Loucy (cell line): ENCODE measurements at regions not wholly inside any gene's neighbourhood (a gene's known extent, or its start where the extent isn't known, plus 50 kb on each side); places are given as distances from the start of the nearest gene placed in this dataset.

Experiments
- H2AFZ ChIP-seq: fragments of 200-600 bp; sonication (generic); 2 replicates; pipeline ENCODE4 v1.6.0; 2016; ENCODE audit warnings: antibody characterized with exemption, mild to moderate bottlenecking, low read length, moderate library complexity
- H3F3A ChIP-seq: fragments of 200-600 bp; 2 replicates; pipeline ENCODE4 v1.6.0; 2016; ENCODE audit warnings: antibody characterized with exemption, low read depth, mild to moderate bottlenecking
- H3K27me3 ChIP-seq: fragments of 200-600 bp; sonication (generic); 2 replicates; pipeline ENCODE4 v1.6.1; 2014; ENCODE audit warnings: low read length, mild to moderate bottlenecking; ENCODE audit not compliant: insufficient read depth, poor library complexity, severe bottlenecking
- H3K36me3 ChIP-seq: fragments of 200-600 bp; sonication (generic); 2 replicates; pipeline ENCODE4 v1.6.1; 2016; ENCODE audit warnings: low read length; ENCODE audit not compliant: insufficient read depth
- H3K4me1 ChIP-seq: fragments of 200-600 bp; sonication (generic); 2 replicates; pipeline ENCODE4 v1.5.1; 2014; ENCODE audit warnings: low read length, mild to moderate bottlenecking; ENCODE audit not compliant: insufficient read depth, poor library complexity, severe bottlenecking
- H3K4me2 ChIP-seq: fragments of 200-600 bp; sonication (generic); 2 replicates; pipeline ENCODE4 v1.6.0; 2014; ENCODE audit warnings: antibody characterized with exemption, low read length, low read depth, mild to moderate bottlenecking; ENCODE audit not compliant: poor library complexity, severe bottlenecking
- H3K4me3 ChIP-seq: fragments of 200-600 bp; sonication (generic); 2 replicates; pipeline ENCODE4 v1.5.1; 2014; ENCODE audit warnings: low read length, mild to moderate bottlenecking, mixed read lengths; ENCODE audit not compliant: poor library complexity, severe bottlenecking
- H3K79me2 ChIP-seq: fragments of 200-600 bp; sonication (generic); 2 replicates; pipeline ENCODE4 v1.6.1; 2014; ENCODE audit warnings: low read length; ENCODE audit not compliant: insufficient read depth
- H3K9ac ChIP-seq: fragments of 200-600 bp; sonication (generic); 2 replicates; pipeline ENCODE4 v1.6.0; 2014; ENCODE audit warnings: mild to moderate bottlenecking, low read depth, low read length, moderate library complexity; ENCODE audit not compliant: poor library complexity, severe bottlenecking
- H3K9me2 ChIP-seq: fragments of 200-600 bp; sonication (generic); replicated peaks from 2 replicates; pipeline ENCODE4 v1.6.1; 2016; ENCODE audit warnings: low read depth, low read length, mixed read lengths
- H3K9me3 ChIP-seq: fragments of 200-600 bp; sonication (generic); 2 replicates; pipeline ENCODE4 v1.6.1; 2014; ENCODE audit warnings: mild to moderate bottlenecking, antibody characterized with exemption, low read length, low read depth; ENCODE audit not compliant: insufficient read depth
- H4K20me1 ChIP-seq: fragments of 200-600 bp; sonication (generic); 2 replicates; pipeline ENCODE4 v1.6.0; 2014; ENCODE audit warnings: antibody characterized with exemption, low read length, mild to moderate bottlenecking; ENCODE audit not compliant: insufficient read depth, poor library complexity, severe bottlenecking
- EZH2phosphoT487 ChIP-seq: fragments of 200-600 bp; IDR thresholded peaks from 2 replicates; pipeline ENCODE4 v1.6.1; 2018; ENCODE audit warnings: antibody characterized with exemption, mild to moderate bottlenecking, moderate library complexity, borderline replicate concordance
- TF ChIP-seq, protein P1 (sequence below): fragments of 200-600 bp; sonication (generic); conservative IDR thresholded peaks from 2 replicates; pipeline ENCODE4 v1.5.1; 2014; ENCODE audit warnings: mild to moderate bottlenecking, antibody characterized with exemption, low read length

DNA sequence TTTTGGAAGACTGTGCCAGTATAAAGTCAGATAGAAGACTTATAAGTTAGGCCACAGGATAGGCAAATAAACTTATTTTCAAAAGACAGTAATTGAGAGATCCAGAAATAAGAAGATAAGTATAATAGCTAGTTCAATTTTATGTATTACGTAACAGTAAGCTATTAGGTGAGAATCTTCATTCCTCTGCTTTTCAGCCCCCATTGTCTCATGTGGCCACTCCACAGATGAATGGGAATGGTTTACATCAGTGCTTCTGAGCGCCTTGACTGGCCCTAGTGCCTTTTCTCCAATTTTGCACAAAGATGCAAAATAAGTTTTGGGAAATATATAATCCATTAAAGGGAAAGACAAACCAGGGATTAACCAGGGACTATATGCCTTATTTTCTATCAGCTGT lies 550.5 kb downstream of the MMUT start:
- H2AFZ ChIP-seq, result no peak overlapping the region
- no peak overlapping the region for H3K4me3 ChIP-seq
- no peaks in the 10 kb centered on the region for H3K36me3 ChIP-seq
- no peaks in the 10 kb centered on the region for H3K9me2 ChIP-seq
- H3F3A ChIP-seq, result no peaks in the 10 kb centered on the region
- H3K4me2 ChIP-seq, result no peak overlapping the region
- no peaks in the 10 kb centered on the region for H4K20me1 ChIP-seq
- no peaks in the 10 kb centered on the region for H3K4me1 ChIP-seq
- TF ChIP-seq, protein P1, sequence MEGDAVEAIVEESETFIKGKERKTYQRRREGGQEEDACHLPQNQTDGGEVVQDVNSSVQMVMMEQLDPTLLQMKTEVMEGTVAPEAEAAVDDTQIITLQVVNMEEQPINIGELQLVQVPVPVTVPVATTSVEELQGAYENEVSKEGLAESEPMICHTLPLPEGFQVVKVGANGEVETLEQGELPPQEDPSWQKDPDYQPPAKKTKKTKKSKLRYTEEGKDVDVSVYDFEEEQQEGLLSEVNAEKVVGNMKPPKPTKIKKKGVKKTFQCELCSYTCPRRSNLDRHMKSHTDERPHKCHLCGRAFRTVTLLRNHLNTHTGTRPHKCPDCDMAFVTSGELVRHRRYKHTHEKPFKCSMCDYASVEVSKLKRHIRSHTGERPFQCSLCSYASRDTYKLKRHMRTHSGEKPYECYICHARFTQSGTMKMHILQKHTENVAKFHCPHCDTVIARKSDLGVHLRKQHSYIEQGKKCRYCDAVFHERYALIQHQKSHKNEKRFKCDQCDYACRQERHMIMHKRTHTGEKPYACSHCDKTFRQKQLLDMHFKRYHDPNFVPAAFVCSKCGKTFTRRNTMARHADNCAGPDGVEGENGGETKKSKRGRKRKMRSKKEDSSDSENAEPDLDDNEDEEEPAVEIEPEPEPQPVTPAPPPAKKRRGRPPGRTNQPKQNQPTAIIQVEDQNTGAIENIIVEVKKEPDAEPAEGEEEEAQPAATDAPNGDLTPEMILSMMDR, result no peak
- no peak for TF ChIP-seq EZH2phosphoT487
- H3K27me3 ChIP-seq, result no peaks in the 10 kb centered on the region
- no peaks in the 10 kb centered on the region for H3K9me3 ChIP-seq
- no peak overlapping the region for H3K9ac ChIP-seq
- no peaks in the 10 kb centered on the region for H3K79me2 ChIP-seq

DNA sequence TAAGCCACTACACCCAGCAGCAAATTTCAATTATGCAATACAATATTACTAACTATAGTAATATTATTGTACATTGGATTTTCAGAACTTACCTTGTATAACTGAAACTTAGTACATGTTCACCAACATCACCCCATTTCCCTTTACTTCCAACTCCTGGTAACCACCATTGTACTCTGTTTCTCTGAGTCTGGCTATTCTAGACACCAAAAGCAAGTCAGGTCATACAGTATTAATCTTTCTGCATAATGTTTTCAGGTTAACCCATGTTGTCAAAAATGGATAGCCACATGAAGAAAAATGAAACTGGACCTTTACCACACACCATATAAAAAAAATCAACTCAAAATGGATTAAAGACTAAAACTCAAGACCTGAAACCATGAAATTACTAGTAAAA lies 558.2 kb downstream of the MMUT start:
- Histone ChIP-seq H3K79me2 (no peaks in the 10 kb centered on the region), H2AFZ (no peak overlapping the region), H3F3A (no peaks in the 10 kb centered on the region), H3K4me2 (no peak overlapping the region), H3K9ac (no peak overlapping the region), H3K4me1 (no peaks in the 10 kb centered on the region), H3K36me3 (no peaks in the 10 kb centered on the region), H3K27me3 (no peaks in the 10 kb centered on the region), H4K20me1 (no peaks in the 10 kb centered on the region), H3K9me3 (no peaks in the 10 kb centered on the region), H3K9me2 (no peaks in the 10 kb centered on the region), H3K4me3 (no peak overlapping the region)
- no peak for TF ChIP-seq EZH2phosphoT487

DNA sequence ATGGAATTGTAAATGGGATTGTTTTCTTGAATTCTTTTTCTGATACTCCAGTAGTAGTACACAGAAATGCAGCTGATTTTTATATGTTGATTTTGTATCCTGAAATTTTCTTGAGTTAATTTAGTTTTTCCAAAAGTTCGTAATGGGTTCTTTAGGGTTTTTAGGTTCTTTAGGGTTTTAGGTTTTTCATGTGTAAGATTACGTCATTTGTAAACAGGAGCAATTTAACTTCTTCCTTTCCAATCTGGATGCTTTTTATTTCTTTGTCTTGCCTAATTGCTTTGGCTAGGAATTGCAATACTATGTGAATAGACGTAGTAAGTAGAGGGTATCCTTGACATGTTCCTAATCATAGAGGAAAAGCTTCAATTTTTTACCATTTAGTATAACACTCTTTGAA lies 568.6 kb downstream of the MMUT start:
- no peaks in the 10 kb centered on the region for H3K4me1 ChIP-seq
- no peaks in the 10 kb centered on the region for H3K79me2 ChIP-seq
- H3K27me3 ChIP-seq, result no peaks in the 10 kb centered on the region
- H3K9me3 ChIP-seq, result no peaks in the 10 kb centered on the region
- H3F3A ChIP-seq, result no peaks in the 10 kb centered on the region
- no peaks in the 10 kb centered on the region for H3K9me2 ChIP-seq
- H3K36me3 ChIP-seq, result no peaks in the 10 kb centered on the region
- TF ChIP-seq, protein P1, result no peak
- no peak for TF ChIP-seq EZH2phosphoT487
- H3K9ac ChIP-seq, result no peak overlapping the region
- no peak overlapping the region for H2AFZ ChIP-seq
- H4K20me1 ChIP-seq, result no peaks in the 10 kb centered on the region
- no peak overlapping the region for H3K4me2 ChIP-seq
- no peak overlapping the region for H3K4me3 ChIP-seq

DNA sequence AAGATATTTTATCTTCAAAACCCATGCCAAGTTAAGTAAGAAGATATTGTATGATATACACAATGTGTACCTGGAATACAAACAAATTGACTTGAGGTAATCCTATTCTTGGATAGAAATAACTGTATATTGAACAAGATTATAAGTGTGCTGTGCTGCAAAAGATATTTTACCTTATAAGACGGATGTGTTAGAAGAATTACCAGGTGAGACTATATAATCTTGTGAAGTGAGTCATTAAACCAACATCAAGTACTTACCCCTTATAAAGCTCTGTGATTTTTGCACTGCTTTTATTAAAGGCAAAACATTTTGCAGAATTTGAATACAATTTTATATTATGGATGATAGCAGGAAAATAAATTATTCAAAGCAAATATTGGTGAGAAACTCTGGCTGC lies 570.0 kb downstream of the MMUT start:
- Histone ChIP-seq H3K4me3 (no peak overlapping the region), H3F3A (no peaks in the 10 kb centered on the region), H3K4me2 (no peak overlapping the region), H3K4me1 (no peaks in the 10 kb centered on the region), H3K79me2 (no peaks in the 10 kb centered on the region), H3K9me3 (no peaks in the 10 kb centered on the region), H3K27me3 (no peaks in the 10 kb centered on the region), H4K20me1 (no peaks in the 10 kb centered on the region), H3K36me3 (no peaks in the 10 kb centered on the region), H2AFZ (no peak overlapping the region), H3K9me2 (no peaks in the 10 kb centered on the region), H3K9ac (no peak overlapping the region)
- no peak for TF ChIP-seq EZH2phosphoT487
- TF ChIP-seq, protein P1, result no peak
